Pancreas (tissue), 10 donors: ENCODE measurements at regions not wholly inside any gene's neighbourhood (a gene's known extent, or its start where the extent isn't known, plus 50 kb on each side); places are given as distances from the start of the nearest gene placed in this dataset.

Source experiments
- ATAC-seq, 4 donors: fragments of 200-7000 bp; cut with Tn5 transposase; one replicate each; pipeline versions ENCODE4 v1.8.0 to v1.9.1; 2020; ENCODE audit warnings: mild to moderate bottlenecking in 4 of 4, moderate library complexity in 4 of 4
- DNase-seq, 6 donors: peaks; one replicate each; pipeline ENCODE4 v3.0.0-alpha.2; 2020
- FAIRE-seq: peaks from 2 replicates; lab custom pipeline; 2012; peaks lifted over from hg19 to GRCh38; lab: Jason Lieb, UNC
- H3K27ac ChIP-seq, 4 donors: fragments of 200-600 bp; sonication (generic); 1 replicate in 3 of 4; 2 replicates in 1 of 4; pipeline versions ENCODE4 v1.5.0 to v1.8.0; 2020
- H3K27me3 ChIP-seq, 4 donors: fragments of 200-600 bp; one replicate each; pipeline ENCODE4 v1.8.0; 2021
- H3K36me3 ChIP-seq, 3 donors: fragments of 200-600 bp; sonication (generic) in 1 of 3; one replicate each; pipeline versions ENCODE4 v1.5.0 to v1.8.0; 2020 to 2021
- H3K4me1 ChIP-seq, 3 donors: fragments of 200-600 bp; one replicate each; pipeline ENCODE4 v1.8.0; 2021
- H3K4me3 ChIP-seq, 4 donors: fragments of 200-600 bp; sonication (generic) in 2 of 4; one replicate each; pipeline versions ENCODE4 v1.5.0 to v1.8.0; 2020 to 2021
- H3K9me3 ChIP-seq, 4 donors: fragments of 200-600 bp; one replicate each; pipeline ENCODE4 v1.8.0; 2021
- CTCF ChIP-seq, 4 donors: fragments of 200-600 bp; sonication (generic) in 3 of 4; IDR thresholded peaks; one replicate each; pipeline versions ENCODE4 v1.5.0 to v1.8.0; 2021; ENCODE audit warnings: antibody characterized with exemption in 4 of 4
- WGBS, 2 donors: extraction: QIAGEN DNeasy Blood & Tissue Kit; methylation state at CpG; one replicate each; pipeline ENCODE4 v1.1.7; 2013; 5-methylcytosine and 5-hydroxymethylcytosine counted together
- intact Hi-C, 3 donors: fragments of 100-400 bp; cut with DNase I; formaldehyde crosslinking; loops; one replicate each; pipeline versions ENCODE4 v1.11.1 to v1.14.2; 2022
- donor health status: healthy with polysubstance abuse.
- donor health status: DM: no; HTN: no; CAD: no; lungs with moderate emphysema.
- donor health status: DM: no; HTN: no; CAD: no.
- donor health status: control.
- donor health status: control.
- donor health status: Bipolar disorder and iron deficiency.
- donor health status: DM: yes; HTN: yes; CAD: no.
- donor health status: DM: no; HTN: no; CAD: no.
- donor health status: DM: no; HTN: no; CAD: no.
- donor health status: DM: yes; HTN: yes; CAD: no.

GRCh38 chr2:16318474-16319195 lies 347.0 kb downstream of the CYRIA start:
- no peak for TF ChIP-seq CTCF (IDR thresholded peaks at IDR 0.05)
- Histone ChIP-seq H3K4me1 (no peaks in the 10 kb centered on the region), H3K27me3 (no peaks in the 10 kb centered on the region), H3K27ac (no peak overlapping the region), H3K36me3 (no peaks in the 10 kb centered on the region), H3K4me3 (no peak overlapping the region), H3K9me3 (no peaks in the 10 kb centered on the region)
- 62 to 76% methylated on average over 4 of the region's 4 CpGs for WGBS, 2 donors
- ATAC-seq (no peak), FAIRE-seq (no peak), DNase-seq (no peak)
- intact Hi-C loops = no loop called here

GRCh38 chr2:16318051-16318450 lies 347.6 kb downstream of the CYRIA start:
- intact Hi-C loops = no loop called here
- TF ChIP-seq CTCF (IDR thresholded peaks at IDR 0.05) = no peak
- ATAC-seq = no peak
- Histone ChIP-seq H3K4me3 (no peak overlapping the region), H3K4me1 (no peaks in the 10 kb centered on the region), H3K27ac (no peak overlapping the region), H3K9me3 (no peaks in the 10 kb centered on the region), H3K27me3 (no peaks in the 10 kb centered on the region), H3K36me3 (no peaks in the 10 kb centered on the region)
- no peak for FAIRE-seq
- no peak for DNase-seq
- 82 to 83% methylated on average over 4 of the region's 4 CpGs for WGBS, 2 donors

- Histone ChIP-seq H3K4me3 (no peak overlapping the region), H3K27ac (no peak overlapping the region), H3K4me1 (no peaks in the 10 kb centered on the region), H3K9me3 (no peaks in the 10 kb centered on the region), H3K36me3 (no peaks in the 10 kb centered on the region), H3K27me3 (no peaks in the 10 kb centered on the region)
- TF ChIP-seq CTCF (IDR thresholded peaks at IDR 0.05) = no peak
- 57 to 68% methylated on average over 6 of the region's 6 CpGs for WGBS, 2 donors
- DNase-seq (no peak), FAIRE-seq (no peak), ATAC-seq (no peak)
- intact Hi-C loops = no loop called here
Observed at GRCh38 chr2:16317211-16317830, 348.3 kb downstream of the CYRIA start.

GRCh38 chr2:16316456-16317210 lies 349.0 kb downstream of the CYRIA start:
- no peak for ATAC-seq
- Histone ChIP-seq H3K9me3 (no peaks in the 10 kb centered on the region), H3K4me1 (no peaks in the 10 kb centered on the region), H3K4me3 (no peak overlapping the region), H3K36me3 (no peaks in the 10 kb centered on the region), H3K27me3 (no peaks in the 10 kb centered on the region), H3K27ac (no peak overlapping the region)
- no peak for TF ChIP-seq CTCF (IDR thresholded peaks at IDR 0.05)
- WGBS, 2 donors = 84 to 86% methylated on average over 16 of the region's 16 CpGs
- intact Hi-C loops = no loop called here
- no peak for FAIRE-seq
- no peak for DNase-seq
